Endothelial cell (in vitro differentiated cells): ENCODE measurements at regions not wholly inside any gene's neighbourhood (a gene's known extent, or its start where the extent isn't known, plus 50 kb on each side); places are given as distances from the start of the nearest gene placed in this dataset.

Source experiments
- DNase-seq: peaks from one replicate; pipeline ENCODE4 v3.0.0; 2021; ENCODE audit warnings: low spot score
- H3K27ac Mint-ChIP-seq: one replicate; pipeline ENCODE4 v1.8.0; 2021; ENCODE audit warnings: mixed read lengths, inconsistent platforms; ENCODE audit not compliant: unreplicated experiment
- H3K27me3 Mint-ChIP-seq: one replicate; pipeline ENCODE4 v1.8.0; 2021; ENCODE audit warnings: mild to moderate bottlenecking, moderate library complexity, mixed read lengths, inconsistent platforms; ENCODE audit not compliant: unreplicated experiment
- H3K36me3 Mint-ChIP-seq: one replicate; pipeline ENCODE4 v1.8.0; 2021; ENCODE audit warnings: mild to moderate bottlenecking, low read depth, mixed read lengths, inconsistent platforms; ENCODE audit not compliant: unreplicated experiment
- H3K4me1 Mint-ChIP-seq: one replicate; pipeline ENCODE4 v1.8.0; 2021; ENCODE audit warnings: mild to moderate bottlenecking, mixed read lengths, inconsistent platforms; ENCODE audit not compliant: unreplicated experiment
- H3K4me3 Mint-ChIP-seq: one replicate; pipeline ENCODE4 v1.8.0; 2021; ENCODE audit warnings: mild to moderate bottlenecking, mixed read lengths, inconsistent platforms; ENCODE audit not compliant: unreplicated experiment
- H3K9me3 Mint-ChIP-seq: one replicate; pipeline ENCODE4 v1.8.0; 2021; ENCODE audit warnings: mixed read lengths, inconsistent platforms; ENCODE audit not compliant: unreplicated experiment
- TF ChIP-seq, protein P1 (sequence below): fragments of 200-600 bp; sonication (generic); IDR thresholded peaks from one replicate; pipeline ENCODE4 v1.5.0; 2021; ENCODE audit warnings: antibody characterized with exemption; ENCODE audit not compliant: unreplicated experiment

DNA sequence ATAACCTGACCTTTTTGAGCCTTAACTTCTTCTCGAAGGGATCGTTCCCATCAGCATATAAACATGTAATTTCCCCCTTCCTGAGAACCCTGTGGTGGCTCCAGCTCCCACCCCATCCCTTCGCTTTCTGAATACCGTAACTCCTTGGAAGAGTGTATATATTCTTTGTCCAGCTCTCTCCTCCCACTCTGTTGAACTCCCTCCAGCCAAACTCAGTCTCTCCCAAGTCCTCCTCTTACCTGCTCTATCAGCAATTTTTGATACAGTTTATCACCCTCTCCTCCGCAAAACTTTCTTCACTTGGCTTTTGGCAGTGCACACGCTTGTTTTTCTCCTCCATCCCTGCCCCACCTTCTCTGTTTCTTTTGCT lies 109.9 kb upstream of the SLC25A33 start:
- DNase-seq = no peak
- H3K4me1 Mint-ChIP-seq = peaks cover 33% of the 10 kb centered on the region
- H3K27ac Mint-ChIP-seq = peak overlapping the region; percentile 97
- peaks cover 7% of the 10 kb centered on the region for H3K27me3 Mint-ChIP-seq
- TF ChIP-seq, protein P1, sequence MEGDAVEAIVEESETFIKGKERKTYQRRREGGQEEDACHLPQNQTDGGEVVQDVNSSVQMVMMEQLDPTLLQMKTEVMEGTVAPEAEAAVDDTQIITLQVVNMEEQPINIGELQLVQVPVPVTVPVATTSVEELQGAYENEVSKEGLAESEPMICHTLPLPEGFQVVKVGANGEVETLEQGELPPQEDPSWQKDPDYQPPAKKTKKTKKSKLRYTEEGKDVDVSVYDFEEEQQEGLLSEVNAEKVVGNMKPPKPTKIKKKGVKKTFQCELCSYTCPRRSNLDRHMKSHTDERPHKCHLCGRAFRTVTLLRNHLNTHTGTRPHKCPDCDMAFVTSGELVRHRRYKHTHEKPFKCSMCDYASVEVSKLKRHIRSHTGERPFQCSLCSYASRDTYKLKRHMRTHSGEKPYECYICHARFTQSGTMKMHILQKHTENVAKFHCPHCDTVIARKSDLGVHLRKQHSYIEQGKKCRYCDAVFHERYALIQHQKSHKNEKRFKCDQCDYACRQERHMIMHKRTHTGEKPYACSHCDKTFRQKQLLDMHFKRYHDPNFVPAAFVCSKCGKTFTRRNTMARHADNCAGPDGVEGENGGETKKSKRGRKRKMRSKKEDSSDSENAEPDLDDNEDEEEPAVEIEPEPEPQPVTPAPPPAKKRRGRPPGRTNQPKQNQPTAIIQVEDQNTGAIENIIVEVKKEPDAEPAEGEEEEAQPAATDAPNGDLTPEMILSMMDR = no peak
- H3K9me3 Mint-ChIP-seq = no peaks in the 10 kb centered on the region
- H3K4me3 Mint-ChIP-seq = peak overlapping the region; percentile 94
- H3K36me3 Mint-ChIP-seq = no peaks in the 10 kb centered on the region

DNA sequence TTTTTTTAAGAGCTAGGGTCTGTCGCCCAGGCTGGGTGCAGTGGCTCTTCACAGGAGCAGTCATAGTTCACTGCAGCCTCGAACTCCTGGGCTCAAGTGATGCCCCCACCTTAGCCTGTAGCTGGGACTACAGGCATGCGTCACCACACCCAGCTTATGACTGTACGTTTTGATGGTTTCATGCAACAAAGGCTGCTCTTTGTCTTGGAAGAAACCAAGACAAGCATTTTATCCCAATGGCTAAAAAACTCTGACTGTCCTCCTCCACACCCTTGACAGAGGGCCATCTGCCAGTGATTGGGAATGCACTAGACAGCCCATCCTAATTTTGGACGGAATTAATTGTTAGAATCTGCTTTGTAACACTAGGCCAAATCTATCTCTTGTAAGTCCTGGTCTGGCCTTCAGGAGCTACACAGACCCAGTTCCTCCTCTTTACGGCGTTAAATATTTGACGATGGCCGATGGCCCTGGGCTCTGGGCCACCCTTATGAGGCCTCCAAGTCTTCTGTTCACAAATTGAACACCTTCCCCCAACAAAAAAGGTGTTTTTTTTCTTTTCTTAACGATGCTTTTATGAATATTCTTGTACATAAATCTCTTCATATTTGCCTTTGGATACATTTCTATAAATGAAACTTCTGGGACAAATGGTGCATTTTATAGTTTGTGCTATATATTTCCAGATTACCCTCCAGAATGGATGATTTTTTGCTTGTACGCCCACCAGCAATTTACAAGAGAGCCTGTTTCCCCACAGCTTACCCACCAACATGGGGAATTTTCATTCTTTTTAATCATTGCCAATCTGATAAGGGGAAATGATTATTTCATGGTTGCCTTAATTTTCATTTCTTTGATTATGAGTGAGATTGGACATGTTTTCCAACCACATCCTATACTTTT lies 104.8 kb upstream of the SLC25A33 start:
- no peak for DNase-seq
- Mint-ChIP-seq H3K4me3 (no peak overlapping the region), H3K9me3 (no peaks in the 10 kb centered on the region), H3K27ac (no peak overlapping the region), H3K4me1 (peaks cover 5% of the 10 kb centered on the region), H3K36me3 (no peaks in the 10 kb centered on the region), H3K27me3 (peaks cover 5% of the 10 kb centered on the region)
- TF ChIP-seq, protein P1 = no peak

DNA sequence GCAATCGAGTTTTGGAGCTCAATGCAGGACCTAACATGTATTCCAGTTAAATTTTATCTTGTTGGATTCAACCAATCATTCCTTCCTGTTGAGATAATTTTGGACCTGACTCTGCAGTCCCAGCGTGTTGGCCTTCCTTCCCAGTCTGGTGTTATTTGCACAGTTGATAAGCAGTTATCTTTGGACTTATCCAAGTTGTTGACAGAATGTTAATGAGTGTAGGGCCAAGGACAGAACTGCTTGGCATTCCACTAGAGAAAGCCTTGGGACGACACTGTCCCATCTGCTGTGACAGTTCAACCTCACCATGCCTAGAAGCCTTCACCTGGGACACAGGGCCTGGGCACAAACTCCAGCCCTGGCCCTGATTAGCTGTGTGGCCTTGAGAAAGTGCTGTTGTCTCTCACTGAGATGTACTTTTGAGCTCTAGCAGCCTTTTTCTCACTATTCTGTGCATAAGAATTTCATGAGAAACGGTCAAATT lies 104.1 kb upstream of the SLC25A33 start:
- no peaks in the 10 kb centered on the region for H3K36me3 Mint-ChIP-seq
- H3K27me3 Mint-ChIP-seq = peaks cover 5% of the 10 kb centered on the region
- no peak for DNase-seq
- no peaks in the 10 kb centered on the region for H3K9me3 Mint-ChIP-seq
- TF ChIP-seq, protein P1 = no peak
- H3K27ac Mint-ChIP-seq = no peak overlapping the region
- H3K4me3 Mint-ChIP-seq = no peak overlapping the region
- no peaks in the 10 kb centered on the region for H3K4me1 Mint-ChIP-seq

DNA sequence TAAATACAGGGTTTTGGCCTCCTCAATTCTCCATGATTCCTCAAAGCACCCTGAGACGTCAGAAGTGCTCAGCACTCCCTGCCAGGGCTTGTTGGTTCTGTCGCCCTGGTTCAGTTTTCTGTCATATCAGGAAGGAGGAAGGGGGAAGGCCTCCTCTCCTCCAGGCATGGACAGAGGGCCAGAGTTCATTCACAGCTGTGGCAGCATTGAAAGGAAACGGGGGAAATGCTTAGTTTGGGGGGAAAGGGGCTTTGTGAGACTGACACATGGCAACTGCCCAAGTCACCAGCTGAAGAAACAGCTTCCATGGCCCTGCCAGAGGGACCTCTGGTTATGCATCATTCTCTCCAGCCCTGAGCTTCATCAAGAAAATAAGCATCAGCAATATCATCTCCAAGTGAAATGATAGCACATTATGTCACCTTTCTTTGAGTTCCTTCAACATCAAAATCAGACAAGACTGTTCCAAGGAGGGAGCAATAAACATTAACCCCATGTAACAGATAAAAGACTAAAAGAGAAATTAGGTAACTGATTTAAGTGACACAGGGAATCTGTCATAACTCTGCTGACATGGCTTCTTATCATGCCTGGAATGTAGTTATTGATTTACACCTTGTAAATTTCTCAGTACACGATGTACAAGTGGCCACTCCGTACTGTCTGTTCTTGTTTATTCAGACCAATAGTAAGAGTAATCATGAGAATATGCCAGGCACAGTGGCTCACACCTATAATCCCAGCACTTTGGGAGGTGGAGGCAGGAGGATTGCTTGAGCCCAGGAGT lies 103.2 kb upstream of the SLC25A33 start:
- H3K27ac Mint-ChIP-seq = no peak overlapping the region
- no peaks in the 10 kb centered on the region for H3K36me3 Mint-ChIP-seq
- H3K4me3 Mint-ChIP-seq = no peak overlapping the region
- no peaks in the 10 kb centered on the region for H3K4me1 Mint-ChIP-seq
- no peak for DNase-seq
- H3K9me3 Mint-ChIP-seq = no peaks in the 10 kb centered on the region
- H3K27me3 Mint-ChIP-seq = peaks cover 5% of the 10 kb centered on the region
- TF ChIP-seq, protein P1 = no peak
